Osteocyte (in vitro differentiated cells): ENCODE measurements at regions not wholly inside any gene's neighbourhood (a gene's known extent, or its start where the extent isn't known, plus 50 kb on each side); places are given as distances from the start of the nearest gene placed in this dataset.

Source experiments
- DNase-seq: peaks from one replicate; pipeline ENCODE4 v3.0.0; 2021; ENCODE audit warnings: mixed read lengths; ENCODE audit not compliant: unreplicated experiment; ENCODE audit errors: extremely low spot score
- H3K27ac Mint-ChIP-seq: one replicate; pipeline ENCODE4 v1.8.0; 2021; ENCODE audit warnings: mild to moderate bottlenecking, mixed read lengths; ENCODE audit not compliant: unreplicated experiment
- H3K27me3 Mint-ChIP-seq: one replicate; pipeline ENCODE4 v1.8.0; 2021; ENCODE audit warnings: mixed read lengths; ENCODE audit not compliant: unreplicated experiment
- H3K36me3 Mint-ChIP-seq: one replicate; pipeline ENCODE4 v1.8.0; 2021; ENCODE audit warnings: mixed read lengths; ENCODE audit not compliant: unreplicated experiment
- H3K4me1 Mint-ChIP-seq: one replicate; pipeline ENCODE4 v1.8.0; 2021; ENCODE audit warnings: mixed read lengths; ENCODE audit not compliant: unreplicated experiment
- H3K4me3 Mint-ChIP-seq: one replicate; pipeline ENCODE4 v1.8.0; 2021; ENCODE audit warnings: mild to moderate bottlenecking, moderate library complexity, mixed read lengths; ENCODE audit not compliant: unreplicated experiment
- H3K9me3 Mint-ChIP-seq: one replicate; pipeline ENCODE4 v1.8.0; 2021; ENCODE audit warnings: mixed read lengths; ENCODE audit not compliant: unreplicated experiment
- TF ChIP-seq, protein P1 (sequence below): fragments of 200-600 bp; sonication (generic); IDR thresholded peaks from 2 replicates; pipeline ENCODE4 v1.5.0; 2021; ENCODE audit warnings: antibody characterized with exemption, mild to moderate bottlenecking, moderate library complexity

- no peak for DNase-seq
- Mint-ChIP-seq H3K9me3 (no peaks in the 10 kb centered on the region), H3K4me3 (no peak overlapping the region), H3K36me3 (no peaks in the 10 kb centered on the region), H3K4me1 (no peaks in the 10 kb centered on the region), H3K27ac (no peak overlapping the region), H3K27me3 (no peaks in the 10 kb centered on the region)
- TF ChIP-seq, protein P1, sequence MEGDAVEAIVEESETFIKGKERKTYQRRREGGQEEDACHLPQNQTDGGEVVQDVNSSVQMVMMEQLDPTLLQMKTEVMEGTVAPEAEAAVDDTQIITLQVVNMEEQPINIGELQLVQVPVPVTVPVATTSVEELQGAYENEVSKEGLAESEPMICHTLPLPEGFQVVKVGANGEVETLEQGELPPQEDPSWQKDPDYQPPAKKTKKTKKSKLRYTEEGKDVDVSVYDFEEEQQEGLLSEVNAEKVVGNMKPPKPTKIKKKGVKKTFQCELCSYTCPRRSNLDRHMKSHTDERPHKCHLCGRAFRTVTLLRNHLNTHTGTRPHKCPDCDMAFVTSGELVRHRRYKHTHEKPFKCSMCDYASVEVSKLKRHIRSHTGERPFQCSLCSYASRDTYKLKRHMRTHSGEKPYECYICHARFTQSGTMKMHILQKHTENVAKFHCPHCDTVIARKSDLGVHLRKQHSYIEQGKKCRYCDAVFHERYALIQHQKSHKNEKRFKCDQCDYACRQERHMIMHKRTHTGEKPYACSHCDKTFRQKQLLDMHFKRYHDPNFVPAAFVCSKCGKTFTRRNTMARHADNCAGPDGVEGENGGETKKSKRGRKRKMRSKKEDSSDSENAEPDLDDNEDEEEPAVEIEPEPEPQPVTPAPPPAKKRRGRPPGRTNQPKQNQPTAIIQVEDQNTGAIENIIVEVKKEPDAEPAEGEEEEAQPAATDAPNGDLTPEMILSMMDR, result no peak
Measured at GRCh38 chr2:234873828-234874173, 78.0 kb upstream of the SH3BP4 start.

DNA sequence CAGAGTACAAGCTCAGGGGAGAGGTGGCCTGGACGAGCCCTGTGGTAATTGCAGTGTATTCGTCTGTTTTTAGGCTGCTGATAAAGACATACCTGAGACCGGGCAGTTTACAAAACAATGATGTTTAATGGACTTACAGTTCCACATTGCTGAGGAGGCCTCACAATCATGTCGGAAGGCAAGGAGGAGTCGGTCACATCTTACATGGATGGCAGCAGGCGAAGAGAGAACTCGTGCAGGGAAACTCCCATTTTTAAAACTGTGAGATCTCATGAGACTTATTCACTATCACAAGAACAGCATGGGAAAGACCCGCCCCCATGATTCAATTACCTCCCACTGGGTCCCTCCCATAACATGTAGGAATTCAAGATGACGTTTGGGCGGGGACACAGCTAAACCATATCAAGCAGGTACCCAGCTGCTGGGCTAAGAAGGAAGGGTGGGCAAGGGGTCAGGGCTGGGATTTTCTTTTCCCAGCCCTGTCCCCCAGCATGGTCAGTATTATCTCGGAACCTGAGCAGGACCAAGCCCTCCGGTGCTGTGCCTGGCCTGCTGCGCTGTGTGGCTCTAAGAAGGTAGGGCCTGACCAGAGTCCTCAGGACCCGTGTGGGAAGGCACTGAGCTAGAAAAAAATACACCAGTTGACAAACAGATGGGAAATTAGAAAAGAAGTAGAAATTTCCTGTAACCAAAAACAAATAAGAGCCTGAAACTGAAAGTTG is 78.6 kb upstream of the SH3BP4 start:
- TF ChIP-seq, protein P1, result no peak
- no peak for DNase-seq
- peaks cover under 1% of the 10 kb centered on the region for H3K9me3 Mint-ChIP-seq
- no peak overlapping the region for H3K27ac Mint-ChIP-seq
- H3K4me1 Mint-ChIP-seq, result no peaks in the 10 kb centered on the region
- H3K27me3 Mint-ChIP-seq, result no peaks in the 10 kb centered on the region
- no peak overlapping the region for H3K4me3 Mint-ChIP-seq
- H3K36me3 Mint-ChIP-seq, result no peaks in the 10 kb centered on the region

DNA sequence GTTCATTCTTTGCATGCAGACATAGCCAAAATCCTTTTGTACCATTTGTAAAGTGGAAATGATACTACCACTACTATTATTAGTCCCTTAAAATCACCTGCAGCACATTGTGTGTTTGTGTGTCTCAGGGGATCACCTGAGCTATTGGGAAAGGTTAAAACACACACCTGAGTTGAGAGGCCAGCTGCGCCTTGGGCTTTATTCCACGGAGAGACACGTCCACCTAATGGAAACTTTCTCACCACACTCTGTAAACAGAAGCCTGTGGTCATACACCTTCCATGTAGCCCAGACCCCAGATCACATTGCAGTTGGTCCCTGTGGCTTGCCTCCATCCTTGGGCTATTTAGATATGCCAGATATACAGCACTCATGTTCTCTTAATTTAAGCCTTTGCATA is 81.8 kb upstream of the SH3BP4 start:
- TF ChIP-seq, protein P1, result no peak
- DNase-seq, result peak; percentile 36

GRCh38 chr2:234869164-234869563 is 82.7 kb upstream of the SH3BP4 start:
- H3K4me3 Mint-ChIP-seq, result no peak overlapping the region
- H3K9me3 Mint-ChIP-seq, result peaks cover 8% of the 10 kb centered on the region
- H3K36me3 Mint-ChIP-seq, result no peaks in the 10 kb centered on the region
- no peak for DNase-seq
- no peak overlapping the region for H3K27ac Mint-ChIP-seq
- H3K4me1 Mint-ChIP-seq, result peaks cover 1% of the 10 kb centered on the region
- TF ChIP-seq, protein P1, result no peak
- H3K27me3 Mint-ChIP-seq, result no peaks in the 10 kb centered on the region

More for the DNA sequence above, 81.8 kb upstream of the SH3BP4 start:
- no peaks in the 10 kb centered on the region for H3K27me3 Mint-ChIP-seq
- no peak overlapping the region for H3K4me3 Mint-ChIP-seq
- no peak overlapping the region for H3K27ac Mint-ChIP-seq
- no peaks in the 10 kb centered on the region for H3K4me1 Mint-ChIP-seq
- H3K36me3 Mint-ChIP-seq, result no peaks in the 10 kb centered on the region
- peaks cover 8% of the 10 kb centered on the region for H3K9me3 Mint-ChIP-seq

DNA sequence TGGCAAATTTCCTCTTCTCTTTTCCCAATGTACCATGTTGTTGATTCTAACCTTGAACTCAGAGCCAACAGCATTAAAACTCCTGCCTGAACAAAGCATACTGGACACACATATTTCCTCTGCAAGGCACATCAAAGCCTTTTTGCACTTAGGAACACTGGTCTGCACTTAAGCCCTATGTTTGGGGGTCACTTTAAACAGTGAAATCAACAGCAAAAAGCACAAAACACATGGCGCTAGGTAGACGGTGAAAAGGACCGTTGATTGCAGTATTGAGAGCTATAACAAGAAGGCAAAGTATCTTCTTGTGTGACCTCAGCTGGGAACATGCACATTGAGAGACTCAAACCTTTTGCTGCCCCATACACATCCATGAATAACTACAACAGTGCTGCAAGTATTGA is 83.9 kb upstream of the SH3BP4 start:
- DNase-seq, result no peak
- Mint-ChIP-seq H3K4me1 (peaks cover 9% of the 10 kb centered on the region), H3K4me3 (no peak overlapping the region), H3K27me3 (no peaks in the 10 kb centered on the region), H3K27ac (no peak overlapping the region), H3K9me3 (peaks cover 8% of the 10 kb centered on the region), H3K36me3 (no peaks in the 10 kb centered on the region)
- TF ChIP-seq, protein P1, result no peak
